C4-2B (cell line): ENCODE measurements at regions not wholly inside any gene's neighbourhood (a gene's known extent, or its start where the extent isn't known, plus 50 kb on each side); places are given as distances from the start of the nearest gene placed in this dataset.

Experiments
- CTCF ChIP-seq: fragments of 450-650 bp; conservative IDR thresholded peaks from 2 replicates; pipeline ENCODE4 v1.5.1; 2017; ENCODE audit warnings: mild to moderate bottlenecking
- ZFX ChIP-seq: fragments of 450-650 bp; IDR thresholded peaks from 2 replicates; pipeline ENCODE4 v1.6.1; 2017

GRCh38 chr10:131560166-131560565 is 248.6 kb upstream of the TCERG1L start:
- TF ChIP-seq CTCF, result no peak
- no peak for TF ChIP-seq ZFX
